PC-3 (cell line): ENCODE measurements at regions not wholly inside any gene's neighbourhood (a gene's known extent, or its start where the extent isn't known, plus 50 kb on each side); places are given as distances from the start of the nearest gene placed in this dataset.

Source experiments
- CTCF ChIP-seq: fragments of 300-600 bp; sonication (generic); conservative IDR thresholded peaks from 2 replicates; pipeline ENCODE4 v1.5.1; 2017; ENCODE audit warnings: antibody characterized with exemption, low read depth, mild to moderate bottlenecking, low read length
- EZH2 ChIP-seq: fragments of 300-600 bp; sonication (generic); IDR thresholded peaks from one replicate; pipeline ENCODE4 v1.6.1; 2017; ENCODE audit warnings: antibody characterized with exemption, mild to moderate bottlenecking, low read length; ENCODE audit not compliant: unreplicated experiment

- TF ChIP-seq CTCF = no peak
- no peak for TF ChIP-seq EZH2
Measured at GRCh38 chr1:101139821-101140718, 96.7 kb upstream of the S1PR1 start.
